H1 (cell line): ENCODE measurements at regions not wholly inside any gene's neighbourhood (a gene's known extent, or its start where the extent isn't known, plus 50 kb on each side); places are given as distances from the start of the nearest gene placed in this dataset.

Experiments used
- ASH2L ChIP-seq: fragments of 200-600, 300-600 bp; sonication (generic); IDR thresholded peaks from one replicate; pipeline ENCODE4 v1.7.1; 2017; ENCODE audit warnings: low read length
- CTBP2 ChIP-seq: IDR thresholded peaks from 2 replicates; pipeline ENCODE4 v1.7.0; 2011; ENCODE audit warnings: borderline replicate concordance, mild to moderate bottlenecking, moderate library complexity, mixed read lengths, low read length; ENCODE audit not compliant: insufficient read depth, insufficient read length
- JUND ChIP-seq: IDR thresholded peaks from 2 replicates; pipeline ENCODE4 v1.6.1; 2011; ENCODE audit warnings: mild to moderate bottlenecking, improper control_type of control experiment, low read length
- KDM4A ChIP-seq: IDR thresholded peaks from one replicate; pipeline ENCODE4 v1.7.1; 2012; ENCODE audit warnings: low read depth, mild to moderate bottlenecking, moderate library complexity, low read length, inconsistent platforms; ENCODE audit not compliant: severe bottlenecking
- POU5F1 ChIP-seq: IDR thresholded peaks from 2 replicates; pipeline ENCODE4 v1.6.1; 2011; ENCODE audit warnings: low read depth, mild to moderate bottlenecking, low read length, moderate library complexity
- RNF2 ChIP-seq: fragments of 200-900, 300-1000 bp; sonication (generic); IDR thresholded peaks from 2 replicates; pipeline ENCODE4 v1.7.1; 2016; ENCODE audit warnings: borderline replicate concordance, low read depth, mild to moderate bottlenecking, antibody characterized with exemption, low read length; ENCODE audit not compliant: poor library complexity, severe bottlenecking; ENCODE audit errors: missing control alignments
- SIRT6 ChIP-seq: IDR thresholded peaks from one replicate; pipeline ENCODE4 v1.7.1; 2012; ENCODE audit warnings: low read length, inconsistent platforms
- SIX5 ChIP-seq: IDR thresholded peaks from 2 replicates; pipeline ENCODE4 v1.6.1; 2011; ENCODE audit warnings: mild to moderate bottlenecking, low read depth, low read length
- SRF ChIP-seq: IDR thresholded peaks from 2 replicates; pipeline ENCODE4 v1.6.1; 2011; ENCODE audit warnings: mild to moderate bottlenecking, low read depth, low read length, moderate library complexity
- TAF1 ChIP-seq: IDR thresholded peaks from 2 replicates; pipeline ENCODE4 v1.6.1; 2011; ENCODE audit warnings: mild to moderate bottlenecking, low read depth, low read length
- TCF12 ChIP-seq: IDR thresholded peaks from 2 replicates; pipeline ENCODE4 v1.6.1; 2011; ENCODE audit warnings: low read depth, mild to moderate bottlenecking, low read length
- TF ChIP-seq, protein P1 (sequence below): fragments of 300-600 bp; sonication (generic); IDR thresholded peaks from 2 replicates; pipeline ENCODE4 v1.7.1; 2012; ENCODE audit warnings: low read length, moderate library complexity, mild to moderate bottlenecking, inconsistent platforms; ENCODE audit not compliant: insufficient replicate concordance
- TF ChIP-seq, protein P2 (sequence below): IDR thresholded peaks from 2 replicates; pipeline ENCODE4 v1.6.1; 2012; ENCODE audit warnings: inconsistent platforms

DNA sequence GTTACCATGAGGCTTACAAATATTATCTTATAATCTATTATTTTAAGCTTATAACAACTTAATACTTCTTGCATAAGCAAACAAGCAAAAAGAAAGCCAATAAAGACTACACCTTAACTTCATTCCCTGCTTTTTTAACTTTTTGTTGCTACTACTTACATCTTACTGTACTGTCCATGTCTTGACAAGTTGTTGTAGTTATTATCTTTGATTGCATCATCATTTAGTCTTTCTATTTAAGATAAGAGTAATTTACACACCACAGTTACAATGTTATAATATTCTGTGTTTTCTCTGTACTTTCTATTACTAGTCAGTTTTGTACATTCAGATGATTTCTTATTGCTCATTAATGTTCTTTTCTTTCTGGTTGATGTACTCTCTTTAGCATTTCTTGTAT, 346.6 kb downstream of the SMARCA1 start (continued):
- TF ChIP-seq, protein P1, sequence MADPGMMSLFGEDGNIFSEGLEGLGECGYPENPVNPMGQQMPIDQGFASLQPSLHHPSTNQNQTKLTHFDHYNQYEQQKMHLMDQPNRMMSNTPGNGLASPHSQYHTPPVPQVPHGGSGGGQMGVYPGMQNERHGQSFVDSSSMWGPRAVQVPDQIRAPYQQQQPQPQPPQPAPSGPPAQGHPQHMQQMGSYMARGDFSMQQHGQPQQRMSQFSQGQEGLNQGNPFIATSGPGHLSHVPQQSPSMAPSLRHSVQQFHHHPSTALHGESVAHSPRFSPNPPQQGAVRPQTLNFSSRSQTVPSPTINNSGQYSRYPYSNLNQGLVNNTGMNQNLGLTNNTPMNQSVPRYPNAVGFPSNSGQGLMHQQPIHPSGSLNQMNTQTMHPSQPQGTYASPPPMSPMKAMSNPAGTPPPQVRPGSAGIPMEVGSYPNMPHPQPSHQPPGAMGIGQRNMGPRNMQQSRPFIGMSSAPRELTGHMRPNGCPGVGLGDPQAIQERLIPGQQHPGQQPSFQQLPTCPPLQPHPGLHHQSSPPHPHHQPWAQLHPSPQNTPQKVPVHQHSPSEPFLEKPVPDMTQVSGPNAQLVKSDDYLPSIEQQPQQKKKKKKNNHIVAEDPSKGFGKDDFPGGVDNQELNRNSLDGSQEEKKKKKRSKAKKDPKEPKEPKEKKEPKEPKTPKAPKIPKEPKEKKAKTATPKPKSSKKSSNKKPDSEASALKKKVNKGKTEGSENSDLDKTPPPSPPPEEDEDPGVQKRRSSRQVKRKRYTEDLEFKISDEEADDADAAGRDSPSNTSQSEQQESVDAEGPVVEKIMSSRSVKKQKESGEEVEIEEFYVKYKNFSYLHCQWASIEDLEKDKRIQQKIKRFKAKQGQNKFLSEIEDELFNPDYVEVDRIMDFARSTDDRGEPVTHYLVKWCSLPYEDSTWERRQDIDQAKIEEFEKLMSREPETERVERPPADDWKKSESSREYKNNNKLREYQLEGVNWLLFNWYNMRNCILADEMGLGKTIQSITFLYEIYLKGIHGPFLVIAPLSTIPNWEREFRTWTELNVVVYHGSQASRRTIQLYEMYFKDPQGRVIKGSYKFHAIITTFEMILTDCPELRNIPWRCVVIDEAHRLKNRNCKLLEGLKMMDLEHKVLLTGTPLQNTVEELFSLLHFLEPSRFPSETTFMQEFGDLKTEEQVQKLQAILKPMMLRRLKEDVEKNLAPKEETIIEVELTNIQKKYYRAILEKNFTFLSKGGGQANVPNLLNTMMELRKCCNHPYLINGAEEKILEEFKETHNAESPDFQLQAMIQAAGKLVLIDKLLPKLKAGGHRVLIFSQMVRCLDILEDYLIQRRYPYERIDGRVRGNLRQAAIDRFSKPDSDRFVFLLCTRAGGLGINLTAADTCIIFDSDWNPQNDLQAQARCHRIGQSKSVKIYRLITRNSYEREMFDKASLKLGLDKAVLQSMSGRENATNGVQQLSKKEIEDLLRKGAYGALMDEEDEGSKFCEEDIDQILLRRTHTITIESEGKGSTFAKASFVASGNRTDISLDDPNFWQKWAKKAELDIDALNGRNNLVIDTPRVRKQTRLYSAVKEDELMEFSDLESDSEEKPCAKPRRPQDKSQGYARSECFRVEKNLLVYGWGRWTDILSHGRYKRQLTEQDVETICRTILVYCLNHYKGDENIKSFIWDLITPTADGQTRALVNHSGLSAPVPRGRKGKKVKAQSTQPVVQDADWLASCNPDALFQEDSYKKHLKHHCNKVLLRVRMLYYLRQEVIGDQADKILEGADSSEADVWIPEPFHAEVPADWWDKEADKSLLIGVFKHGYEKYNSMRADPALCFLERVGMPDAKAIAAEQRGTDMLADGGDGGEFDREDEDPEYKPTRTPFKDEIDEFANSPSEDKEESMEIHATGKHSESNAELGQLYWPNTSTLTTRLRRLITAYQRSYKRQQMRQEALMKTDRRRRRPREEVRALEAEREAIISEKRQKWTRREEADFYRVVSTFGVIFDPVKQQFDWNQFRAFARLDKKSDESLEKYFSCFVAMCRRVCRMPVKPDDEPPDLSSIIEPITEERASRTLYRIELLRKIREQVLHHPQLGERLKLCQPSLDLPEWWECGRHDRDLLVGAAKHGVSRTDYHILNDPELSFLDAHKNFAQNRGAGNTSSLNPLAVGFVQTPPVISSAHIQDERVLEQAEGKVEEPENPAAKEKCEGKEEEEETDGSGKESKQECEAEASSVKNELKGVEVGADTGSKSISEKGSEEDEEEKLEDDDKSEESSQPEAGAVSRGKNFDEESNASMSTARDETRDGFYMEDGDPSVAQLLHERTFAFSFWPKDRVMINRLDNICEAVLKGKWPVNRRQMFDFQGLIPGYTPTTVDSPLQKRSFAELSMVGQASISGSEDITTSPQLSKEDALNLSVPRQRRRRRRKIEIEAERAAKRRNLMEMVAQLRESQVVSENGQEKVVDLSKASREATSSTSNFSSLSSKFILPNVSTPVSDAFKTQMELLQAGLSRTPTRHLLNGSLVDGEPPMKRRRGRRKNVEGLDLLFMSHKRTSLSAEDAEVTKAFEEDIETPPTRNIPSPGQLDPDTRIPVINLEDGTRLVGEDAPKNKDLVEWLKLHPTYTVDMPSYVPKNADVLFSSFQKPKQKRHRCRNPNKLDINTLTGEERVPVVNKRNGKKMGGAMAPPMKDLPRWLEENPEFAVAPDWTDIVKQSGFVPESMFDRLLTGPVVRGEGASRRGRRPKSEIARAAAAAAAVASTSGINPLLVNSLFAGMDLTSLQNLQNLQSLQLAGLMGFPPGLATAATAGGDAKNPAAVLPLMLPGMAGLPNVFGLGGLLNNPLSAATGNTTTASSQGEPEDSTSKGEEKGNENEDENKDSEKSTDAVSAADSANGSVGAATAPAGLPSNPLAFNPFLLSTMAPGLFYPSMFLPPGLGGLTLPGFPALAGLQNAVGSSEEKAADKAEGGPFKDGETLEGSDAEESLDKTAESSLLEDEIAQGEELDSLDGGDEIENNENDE, result no peak
- TF ChIP-seq POU5F1, result no peak
- no peak for TF ChIP-seq TAF1
- no peak for TF ChIP-seq CTBP2
- no peak for TF ChIP-seq ASH2L
- no peak for TF ChIP-seq RNF2
- TF ChIP-seq KDM4A, result no peak
- no peak for TF ChIP-seq JUND
- no peak for TF ChIP-seq TCF12
- TF ChIP-seq, protein P2, sequence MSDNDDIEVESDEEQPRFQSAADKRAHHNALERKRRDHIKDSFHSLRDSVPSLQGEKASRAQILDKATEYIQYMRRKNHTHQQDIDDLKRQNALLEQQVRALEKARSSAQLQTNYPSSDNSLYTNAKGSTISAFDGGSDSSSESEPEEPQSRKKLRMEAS, result no peak
- TF ChIP-seq SIX5, result no peak
- no peak for TF ChIP-seq SIRT6
- TF ChIP-seq SRF, result no peak
